ENCODE measurements at regions not wholly inside any gene's neighbourhood (a gene's known extent, or its start where the extent isn't known, plus 50 kb on each side); places are given as distances from the start of the nearest gene placed in this dataset.

- TF ChIP-seq POLR2A (IDR thresholded peaks at IDR 0.05) (no peak), CTCF (IDR thresholded peaks at IDR 0.05) (no peak), EP300 (IDR thresholded peaks at IDR 0.05) (no peak), POLR2AphosphoS5 (IDR thresholded peaks at IDR 0.05) (no peak)
These were observed 245.7 kb downstream of the CCSER2 start for GRCh38 chr10:84574102-84574501.

Data from gastroesophageal sphincter (tissue), 3 donors.